GM12878 (cell line): ENCODE measurements at regions not wholly inside any gene's neighbourhood (a gene's known extent, or its start where the extent isn't known, plus 50 kb on each side); places are given as distances from the start of the nearest gene placed in this dataset.

Experiments used
- BRCA1 ChIP-seq: IDR thresholded peaks from 2 replicates; pipeline ENCODE4 v1.6.1; 2011; ENCODE audit warnings: low read depth, low read length, improper control_type of control experiment
- FOXM1 ChIP-seq: IDR thresholded peaks from 2 replicates; pipeline ENCODE4 v1.6.1; 2012; ENCODE audit warnings: low read depth, mild to moderate bottlenecking, inconsistent platforms, low read length, moderate library complexity
- HDGF ChIP-seq: fragments of 450-650 bp; IDR thresholded peaks from 2 replicates; pipeline ENCODE4 v1.6.1; 2016; ENCODE audit warnings: antibody characterized with exemption
- JUNB ChIP-seq: IDR thresholded peaks from 2 replicates; pipeline ENCODE4 v1.6.1; 2016; ENCODE audit warnings: antibody characterized with exemption, mild to moderate bottlenecking
- NRF1 ChIP-seq: conservative IDR thresholded peaks from 2 replicates; pipeline ENCODE4 v1.6.1; 2011; ENCODE audit warnings: mild to moderate bottlenecking, low read depth, low read length, improper control_type of control experiment
- POLR2A ChIP-seq: IDR thresholded peaks from 2 replicates; pipeline ENCODE4 v1.6.1; 2011; ENCODE audit warnings: low read depth, mild to moderate bottlenecking, low read length
- POLR2AphosphoS5 ChIP-seq: IDR thresholded peaks from 2 replicates; pipeline ENCODE4 v1.6.1; 2011; ENCODE audit warnings: mild to moderate bottlenecking, low read length, inconsistent platforms
- RCOR1 ChIP-seq: conservative IDR thresholded peaks from 2 replicates; pipeline ENCODE4 v1.6.1; 2012; ENCODE audit warnings: low read depth, low read length, improper control_type of control experiment
- SUPT20H ChIP-seq: IDR thresholded peaks from 2 replicates; pipeline ENCODE4 v1.6.1; 2011; ENCODE audit warnings: low read depth, mild to moderate bottlenecking, low read length, moderate library complexity, borderline replicate concordance; ENCODE audit not compliant: control insufficient read depth
- TF ChIP-seq, protein P1 (sequence below), 3 experiments: IDR thresholded peaks in 2 of 3; conservative IDR thresholded peaks in 1 of 3; 2 replicates each; pipeline ENCODE4 v1.5.1; 2011; ENCODE audit warnings: low read depth in 3 of 3, low read length in 3 of 3, mild to moderate bottlenecking in 3 of 3, control low read depth in 2 of 3, moderate library complexity in 2 of 3, inconsistent platforms in 1 of 3, mixed read lengths in 1 of 3; ENCODE audit not compliant: control insufficient read depth in 2 of 3, insufficient read depth in 1 of 3; ENCODE audit errors: extremely low read depth in 1 of 3
- TF ChIP-seq, protein P2 (sequence below): fragments of 450-650 bp; IDR thresholded peaks from 2 replicates; pipeline ENCODE4 v1.6.1; 2016; ENCODE audit warnings: mild to moderate bottlenecking
- TF ChIP-seq, protein P3 (sequence below): IDR thresholded peaks from 2 replicates; pipeline ENCODE4 v1.6.1; 2012; ENCODE audit warnings: low read depth, low read length, improper control_type of control experiment
- TF ChIP-seq, protein P4 (sequence below): IDR thresholded peaks from 2 replicates; pipeline ENCODE4 v1.6.1; 2012; ENCODE audit warnings: low read length, inconsistent platforms

DNA sequence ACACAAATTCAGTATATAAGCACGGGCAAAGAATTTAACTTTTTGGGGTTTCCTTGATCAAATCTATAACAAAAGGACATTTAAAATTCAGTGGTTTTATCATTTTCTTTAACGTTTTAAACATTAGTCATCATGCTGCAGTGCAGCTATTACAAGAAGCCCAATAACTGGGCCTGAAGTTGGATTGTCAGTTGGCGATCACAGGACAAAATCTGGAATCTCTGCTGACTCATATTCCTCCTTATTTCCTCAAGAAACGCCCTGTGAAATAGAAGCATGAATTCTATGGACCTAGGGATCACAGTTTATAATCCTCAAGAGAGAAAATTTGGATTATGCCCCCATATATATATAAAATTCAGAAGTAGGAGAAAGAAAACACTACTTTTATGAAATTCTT lies 971.6 kb upstream of the MIR17HG start:
- TF ChIP-seq, protein P1, sequence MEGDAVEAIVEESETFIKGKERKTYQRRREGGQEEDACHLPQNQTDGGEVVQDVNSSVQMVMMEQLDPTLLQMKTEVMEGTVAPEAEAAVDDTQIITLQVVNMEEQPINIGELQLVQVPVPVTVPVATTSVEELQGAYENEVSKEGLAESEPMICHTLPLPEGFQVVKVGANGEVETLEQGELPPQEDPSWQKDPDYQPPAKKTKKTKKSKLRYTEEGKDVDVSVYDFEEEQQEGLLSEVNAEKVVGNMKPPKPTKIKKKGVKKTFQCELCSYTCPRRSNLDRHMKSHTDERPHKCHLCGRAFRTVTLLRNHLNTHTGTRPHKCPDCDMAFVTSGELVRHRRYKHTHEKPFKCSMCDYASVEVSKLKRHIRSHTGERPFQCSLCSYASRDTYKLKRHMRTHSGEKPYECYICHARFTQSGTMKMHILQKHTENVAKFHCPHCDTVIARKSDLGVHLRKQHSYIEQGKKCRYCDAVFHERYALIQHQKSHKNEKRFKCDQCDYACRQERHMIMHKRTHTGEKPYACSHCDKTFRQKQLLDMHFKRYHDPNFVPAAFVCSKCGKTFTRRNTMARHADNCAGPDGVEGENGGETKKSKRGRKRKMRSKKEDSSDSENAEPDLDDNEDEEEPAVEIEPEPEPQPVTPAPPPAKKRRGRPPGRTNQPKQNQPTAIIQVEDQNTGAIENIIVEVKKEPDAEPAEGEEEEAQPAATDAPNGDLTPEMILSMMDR (IDR thresholded peaks at IDR 0.05 in 2 of 3, conservative IDR thresholded peaks at IDR 0.05 in 1 of 3; ENCODE audit: control insufficient read depth in 2 of 3, extremely low read depth in 1 of 3, insufficient read depth in 1 of 3, low read depth in 3 of 3, low read length in 3 of 3) = no peak
- TF ChIP-seq HDGF (no peak), POLR2A (no peak), JUNB (no peak), BRCA1 (no peak), SUPT20H (no peak), POLR2AphosphoS5 (no peak), RCOR1 (no peak), FOXM1 (no peak), NRF1 (no peak)
- TF ChIP-seq, protein P2, sequence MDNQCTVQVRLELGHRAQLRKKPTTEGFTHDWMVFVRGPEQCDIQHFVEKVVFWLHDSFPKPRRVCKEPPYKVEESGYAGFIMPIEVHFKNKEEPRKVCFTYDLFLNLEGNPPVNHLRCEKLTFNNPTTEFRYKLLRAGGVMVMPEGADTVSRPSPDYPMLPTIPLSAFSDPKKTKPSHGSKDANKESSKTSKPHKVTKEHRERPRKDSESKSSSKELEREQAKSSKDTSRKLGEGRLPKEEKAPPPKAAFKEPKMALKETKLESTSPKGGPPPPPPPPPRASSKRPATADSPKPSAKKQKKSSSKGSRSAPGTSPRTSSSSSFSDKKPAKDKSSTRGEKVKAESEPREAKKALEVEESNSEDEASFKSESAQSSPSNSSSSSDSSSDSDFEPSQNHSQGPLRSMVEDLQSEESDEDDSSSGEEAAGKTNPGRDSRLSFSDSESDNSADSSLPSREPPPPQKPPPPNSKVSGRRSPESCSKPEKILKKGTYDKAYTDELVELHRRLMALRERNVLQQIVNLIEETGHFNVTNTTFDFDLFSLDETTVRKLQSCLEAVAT = no peak
- TF ChIP-seq, protein P3, sequence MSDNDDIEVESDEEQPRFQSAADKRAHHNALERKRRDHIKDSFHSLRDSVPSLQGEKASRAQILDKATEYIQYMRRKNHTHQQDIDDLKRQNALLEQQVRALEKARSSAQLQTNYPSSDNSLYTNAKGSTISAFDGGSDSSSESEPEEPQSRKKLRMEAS = no peak
- TF ChIP-seq, protein P4, sequence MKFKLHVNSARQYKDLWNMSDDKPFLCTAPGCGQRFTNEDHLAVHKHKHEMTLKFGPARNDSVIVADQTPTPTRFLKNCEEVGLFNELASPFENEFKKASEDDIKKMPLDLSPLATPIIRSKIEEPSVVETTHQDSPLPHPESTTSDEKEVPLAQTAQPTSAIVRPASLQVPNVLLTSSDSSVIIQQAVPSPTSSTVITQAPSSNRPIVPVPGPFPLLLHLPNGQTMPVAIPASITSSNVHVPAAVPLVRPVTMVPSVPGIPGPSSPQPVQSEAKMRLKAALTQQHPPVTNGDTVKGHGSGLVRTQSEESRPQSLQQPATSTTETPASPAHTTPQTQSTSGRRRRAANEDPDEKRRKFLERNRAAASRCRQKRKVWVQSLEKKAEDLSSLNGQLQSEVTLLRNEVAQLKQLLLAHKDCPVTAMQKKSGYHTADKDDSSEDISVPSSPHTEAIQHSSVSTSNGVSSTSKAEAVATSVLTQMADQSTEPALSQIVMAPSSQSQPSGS = no peak
